ENCODE measurements at regions not wholly inside any gene's neighbourhood (a gene's known extent, or its start where the extent isn't known, plus 50 kb on each side); places are given as distances from the start of the nearest gene placed in this dataset.

- Histone ChIP-seq H3K4me3 (ENCODE audit: control insufficient read depth in 2 of 3, extremely low read depth in 1 of 3, insufficient read depth in 2 of 3, low read depth in 1 of 3, low read length in 3 of 3) (no peak overlapping the region), H3K27me3 (ENCODE audit: control insufficient read depth, extremely low read depth, insufficient read depth, low read length) (no peaks in the 10 kb centered on the region), H3K4me1 (ENCODE audit: control insufficient read depth, extremely low read depth, insufficient read depth, low read length) (peaks cover 11% of the 10 kb centered on the region), H3K36me3 (ENCODE audit: control insufficient read depth in 2 of 2, extremely low read depth in 1 of 2, insufficient read depth in 2 of 2, low read length in 2 of 2) (no peaks in the 10 kb centered on the region), H2AFZ (ENCODE audit: control insufficient read depth, low read length) (no peak overlapping the region), H4K20me1 (ENCODE audit: control insufficient read depth, extremely low read depth, insufficient read depth, low read length) (no peaks in the 10 kb centered on the region), H3K79me2 (ENCODE audit: control insufficient read depth, insufficient read depth, low read length) (no peaks in the 10 kb centered on the region), H3K9me1 (ENCODE audit: control insufficient read depth, extremely low read depth, insufficient read depth, low read length) (no peaks in the 10 kb centered on the region), H3K4me2 (ENCODE audit: control insufficient read depth, extremely low read depth, insufficient read depth, low read depth, low read length) (no peak overlapping the region), H3K27ac (ENCODE audit: control insufficient read depth, insufficient read depth, low read length) (no peak overlapping the region), H3K9me3 (ENCODE audit: control insufficient read depth, low read depth, low read length) (no peaks in the 10 kb centered on the region), H3K9ac (ENCODE audit: control insufficient read depth, extremely low read depth, insufficient read depth, low read length) (no peak overlapping the region)
- no peak for DNase-seq (ENCODE audit: low read depth, low spot score)
- TF ChIP-seq CTCF (optimal IDR thresholded peaks at IDR 0.05 in 1 of 3, IDR thresholded peaks at IDR 0.05 in 1 of 3, conservative IDR thresholded peaks at IDR 0.05 in 1 of 3; ENCODE audit: extremely low read depth in 1 of 3, insufficient read depth in 2 of 3, low read length in 3 of 3) (no peak), EZH2 (IDR thresholded peaks at IDR 0.05; ENCODE audit: low read length) (no peak)
- FAIRE-seq = no peak
- dilution Hi-C loops (cut with MboI; ENCODE audit: extremely low pct_ligation_motif_present, low sequenced_read_pairs) = no loop called here
Observed at GRCh38 chr5:42064821-42065220, 139.7 kb downstream of the FBXO4 start.

- no peaks in the 10 kb centered on the region for H3K36me3 ChIP-seq (ENCODE audit: control insufficient read depth in 2 of 2, extremely low read depth in 1 of 2, insufficient read depth in 2 of 2, low read length in 2 of 2)
- FAIRE-seq (no peak), DNase-seq (ENCODE audit: low read depth, low spot score) (no peak)
- dilution Hi-C loops (cut with MboI; ENCODE audit: extremely low pct_ligation_motif_present, low sequenced_read_pairs) = no loop called here
- peaks cover 2% of the 10 kb centered on the region for H3K4me1 ChIP-seq (ENCODE audit: control insufficient read depth, extremely low read depth, insufficient read depth, low read length)
- no peaks in the 10 kb centered on the region for H4K20me1 ChIP-seq (ENCODE audit: control insufficient read depth, extremely low read depth, insufficient read depth, low read length)
- no peaks in the 10 kb centered on the region for H3K27me3 ChIP-seq (ENCODE audit: control insufficient read depth, extremely low read depth, insufficient read depth, low read length)
- no peak overlapping the region for H3K27ac ChIP-seq (ENCODE audit: control insufficient read depth, insufficient read depth, low read length)
- no peaks in the 10 kb centered on the region for H3K9me3 ChIP-seq (ENCODE audit: control insufficient read depth, low read depth, low read length)
- H3K4me3 ChIP-seq (ENCODE audit: control insufficient read depth in 2 of 3, extremely low read depth in 1 of 3, insufficient read depth in 2 of 3, low read depth in 1 of 3, low read length in 3 of 3) = no peak overlapping the region
- H3K4me2 ChIP-seq (ENCODE audit: control insufficient read depth, extremely low read depth, insufficient read depth, low read depth, low read length) = no peak overlapping the region
- H3K9ac ChIP-seq (ENCODE audit: control insufficient read depth, extremely low read depth, insufficient read depth, low read length) = no peak overlapping the region
- H3K9me1 ChIP-seq (ENCODE audit: control insufficient read depth, extremely low read depth, insufficient read depth, low read length) = no peaks in the 10 kb centered on the region
- no peak overlapping the region for H2AFZ ChIP-seq (ENCODE audit: control insufficient read depth, low read length)
- TF ChIP-seq CTCF (optimal IDR thresholded peaks at IDR 0.05 in 1 of 3, IDR thresholded peaks at IDR 0.05 in 1 of 3, conservative IDR thresholded peaks at IDR 0.05 in 1 of 3; ENCODE audit: extremely low read depth in 1 of 3, insufficient read depth in 2 of 3, low read length in 3 of 3) = no peak
- no peak for TF ChIP-seq EZH2 (IDR thresholded peaks at IDR 0.05; ENCODE audit: low read length)
- H3K79me2 ChIP-seq (ENCODE audit: control insufficient read depth, insufficient read depth, low read length) = no peaks in the 10 kb centered on the region
Observed at GRCh38 chr5:42066131-42066530, 141.1 kb downstream of the FBXO4 start.
